GM13977 (cell line): ENCODE measurements at regions not wholly inside any gene's neighbourhood (a gene's known extent, or its start where the extent isn't known, plus 50 kb on each side); places are given as distances from the start of the nearest gene placed in this dataset.

Source experiments
- DNase-seq: peaks from one replicate; pipeline ENCODE4 v3.0.0; 2012; ENCODE audit warnings: low spot score
- in situ Hi-C: fragments of 300-500 bp; cut with MboI; formaldehyde crosslinking; loops from one replicate; pipeline ENCODE4 v1.12.0; 2022; ENCODE audit warnings: low sequenced_read_pairs, low pct_unique_long_range_greater_than_20kb, mixed read lengths, inconsistent platforms; ENCODE audit not compliant: unreplicated experiment
- TF ChIP-seq, protein P1 (sequence below): IDR thresholded peaks from 2 replicates; pipeline ENCODE4 v1.5.1; 2012; ENCODE audit warnings: mild to moderate bottlenecking, control low read depth; ENCODE audit not compliant: insufficient read depth; ENCODE audit errors: extremely low read depth, missing control alignments

DNA sequence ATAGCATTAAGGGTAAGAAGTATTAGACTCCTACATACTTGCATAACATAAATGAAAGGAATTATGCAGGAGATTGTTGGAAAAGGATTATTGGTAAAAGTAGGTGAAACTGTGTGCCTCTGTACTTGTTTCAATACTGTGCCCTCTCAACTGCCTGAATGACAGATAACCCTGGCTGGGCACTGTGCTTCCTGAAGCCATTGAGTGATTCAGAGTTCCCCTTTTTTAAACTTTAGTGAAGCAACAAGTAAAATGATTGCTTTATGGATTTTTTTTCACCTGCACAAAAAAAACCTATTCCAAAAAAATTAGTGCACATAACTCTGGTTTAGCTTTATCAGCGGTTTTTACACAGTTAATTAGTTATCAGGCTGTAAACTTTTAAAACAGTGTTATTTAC lies 204.8 kb downstream of the TRAM1L1 start:
- no peak for DNase-seq
- in situ Hi-C loops: no loop called here
- TF ChIP-seq, protein P1, sequence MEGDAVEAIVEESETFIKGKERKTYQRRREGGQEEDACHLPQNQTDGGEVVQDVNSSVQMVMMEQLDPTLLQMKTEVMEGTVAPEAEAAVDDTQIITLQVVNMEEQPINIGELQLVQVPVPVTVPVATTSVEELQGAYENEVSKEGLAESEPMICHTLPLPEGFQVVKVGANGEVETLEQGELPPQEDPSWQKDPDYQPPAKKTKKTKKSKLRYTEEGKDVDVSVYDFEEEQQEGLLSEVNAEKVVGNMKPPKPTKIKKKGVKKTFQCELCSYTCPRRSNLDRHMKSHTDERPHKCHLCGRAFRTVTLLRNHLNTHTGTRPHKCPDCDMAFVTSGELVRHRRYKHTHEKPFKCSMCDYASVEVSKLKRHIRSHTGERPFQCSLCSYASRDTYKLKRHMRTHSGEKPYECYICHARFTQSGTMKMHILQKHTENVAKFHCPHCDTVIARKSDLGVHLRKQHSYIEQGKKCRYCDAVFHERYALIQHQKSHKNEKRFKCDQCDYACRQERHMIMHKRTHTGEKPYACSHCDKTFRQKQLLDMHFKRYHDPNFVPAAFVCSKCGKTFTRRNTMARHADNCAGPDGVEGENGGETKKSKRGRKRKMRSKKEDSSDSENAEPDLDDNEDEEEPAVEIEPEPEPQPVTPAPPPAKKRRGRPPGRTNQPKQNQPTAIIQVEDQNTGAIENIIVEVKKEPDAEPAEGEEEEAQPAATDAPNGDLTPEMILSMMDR: no peak

DNA sequence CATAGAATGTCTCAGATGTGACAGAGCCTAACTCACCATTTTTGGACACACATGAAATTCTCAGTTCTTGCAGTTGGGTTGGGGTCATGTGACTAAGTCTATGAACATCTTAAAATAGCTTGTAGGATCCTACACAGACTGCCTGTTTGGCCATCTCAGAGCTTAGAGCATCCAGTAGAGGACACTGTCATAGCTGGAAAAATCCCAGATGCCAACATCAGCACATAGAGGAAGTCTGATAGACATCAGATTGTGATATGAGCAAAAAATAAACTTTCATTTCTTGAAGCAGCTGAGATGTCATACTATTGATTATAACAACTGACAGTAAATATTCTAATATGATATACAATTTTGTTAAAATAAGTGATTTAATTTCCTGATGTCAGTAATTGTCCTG lies 207.1 kb downstream of the TRAM1L1 start:
- TF ChIP-seq, protein P1: no peak
- no peak for DNase-seq
- in situ Hi-C loops: no loop called here

DNA sequence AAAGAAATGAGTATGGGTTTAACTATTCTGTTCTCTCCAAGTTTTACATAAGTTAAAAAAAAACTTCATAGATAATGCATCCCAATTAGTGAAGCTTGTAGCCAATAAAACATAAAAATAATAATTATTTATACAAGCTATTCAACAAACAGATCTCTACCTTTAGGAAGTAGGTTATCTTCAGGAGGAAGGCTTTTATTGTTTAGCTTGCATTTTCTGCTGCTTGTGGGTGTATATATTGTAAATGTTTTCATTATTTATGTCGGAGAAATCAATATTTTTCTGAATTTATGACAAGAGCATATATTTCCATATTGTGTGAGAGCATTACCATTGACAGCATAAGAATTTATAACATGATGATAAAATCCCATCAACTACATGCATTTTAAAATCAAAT lies 208.3 kb downstream of the TRAM1L1 start:
- DNase-seq: no peak
- in situ Hi-C loops: no loop called here
- TF ChIP-seq, protein P1: no peak

DNA sequence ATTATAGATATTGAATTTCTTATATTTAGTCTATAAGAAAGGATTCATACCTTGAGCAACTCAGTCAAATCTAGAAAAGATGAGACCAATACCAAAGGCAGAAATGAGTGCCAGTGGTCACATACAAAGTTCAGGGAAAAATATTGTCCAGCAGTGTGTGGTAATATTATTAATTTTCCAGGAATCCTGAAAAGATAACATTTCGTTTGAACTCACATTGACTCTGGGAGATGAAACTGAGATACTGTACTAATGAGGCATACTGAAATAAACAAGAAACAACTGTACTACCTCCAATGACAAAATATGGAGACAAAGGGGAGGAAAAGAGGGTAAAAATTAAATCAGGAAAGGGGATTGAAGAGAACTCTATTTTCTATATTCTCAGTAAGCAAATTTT lies 212.4 kb downstream of the TRAM1L1 start:
- no peak for DNase-seq
- in situ Hi-C loops: no loop called here
- TF ChIP-seq, protein P1: no peak

DNA sequence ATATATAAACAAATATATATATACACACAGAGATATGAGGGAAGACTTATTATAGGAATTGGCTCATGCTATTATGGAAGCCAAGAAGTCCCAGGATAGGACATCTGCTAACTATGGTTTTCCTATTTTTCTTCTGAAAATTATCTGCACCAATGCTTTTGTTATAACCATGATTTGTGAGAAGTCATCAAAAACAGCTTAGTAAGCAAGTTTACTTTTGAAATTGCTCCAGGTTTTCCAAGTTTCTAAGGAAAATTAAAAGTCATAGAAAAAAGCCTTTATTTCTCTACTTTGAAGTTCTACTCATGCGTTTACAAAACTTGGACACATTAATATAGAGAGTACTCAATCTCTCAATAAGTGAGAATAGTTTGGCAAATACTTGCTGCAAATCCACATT lies 213.1 kb downstream of the TRAM1L1 start:
- DNase-seq: no peak
- TF ChIP-seq, protein P1: no peak
- in situ Hi-C loops: no loop called here

DNA sequence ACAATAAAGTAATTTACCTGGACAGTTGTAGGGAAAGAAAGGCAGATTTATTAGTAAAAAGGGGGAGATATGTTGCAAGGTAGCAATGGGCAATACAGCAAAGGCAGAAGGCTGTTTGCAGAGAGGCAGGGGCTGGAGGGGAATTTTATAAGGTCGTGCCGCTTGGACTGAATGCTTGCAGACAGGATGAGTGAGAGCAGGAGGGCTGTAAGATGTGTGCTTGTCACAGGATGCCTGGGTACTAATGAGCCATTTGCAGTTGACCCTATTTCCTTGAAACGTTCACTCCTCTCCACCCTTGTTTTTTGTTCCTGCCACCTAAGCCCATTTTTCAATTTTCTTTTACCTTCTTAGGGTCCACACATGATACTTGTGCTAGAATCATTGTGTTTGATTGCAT lies 214.7 kb downstream of the TRAM1L1 start:
- DNase-seq: no peak
- in situ Hi-C loops: no loop called here
- TF ChIP-seq, protein P1: no peak

DNA sequence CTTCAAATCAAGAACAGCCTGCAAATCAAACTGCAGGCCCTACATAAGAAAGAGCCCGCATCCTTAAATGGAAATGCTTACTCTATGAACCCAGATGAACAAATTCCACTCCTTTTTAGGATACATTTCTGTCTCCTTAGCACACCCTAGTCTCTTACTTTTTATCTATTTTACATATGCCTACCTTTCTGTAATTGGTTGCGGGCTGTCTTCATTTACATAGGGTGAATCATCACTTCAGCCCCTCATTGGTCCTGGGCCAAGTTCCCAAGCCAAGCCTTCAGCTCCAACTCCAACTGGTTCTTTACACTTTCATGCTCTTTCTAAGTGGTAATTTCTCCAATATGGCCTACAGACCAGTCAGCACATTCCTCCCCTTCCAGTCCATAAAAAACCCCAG lies 219.3 kb downstream of the TRAM1L1 start:
- TF ChIP-seq, protein P1: no peak
- no peak for DNase-seq
- in situ Hi-C loops: no loop called here
